HEK293T (cell line): ENCODE measurements at regions not wholly inside any gene's neighbourhood (a gene's known extent, or its start where the extent isn't known, plus 50 kb on each side); places are given as distances from the start of the nearest gene placed in this dataset.

Experiments used
- CTCF ChIA-PET: fragments of 350-600 bp; formaldehyde crosslinking; extraction: SDS; loops from one replicate; lab custom pipeline; 2021; ENCODE audit warnings: antibody characterized with exemption, inconsistent platforms; lab: Yijun Ruan, JAX
- POLR2A ChIA-PET: fragments of 350-600 bp; formaldehyde crosslinking; extraction: SDS; loops from one replicate; lab custom pipeline; 2020; ENCODE audit warnings: antibody characterized with exemption, inconsistent platforms; lab: Yijun Ruan, JAX
- DNase-seq: peaks from one replicate; pipeline ENCODE4 v3.0.0; 2012; ENCODE audit warnings: mixed read lengths; ENCODE audit errors: extremely low spot score
- ARNT ChIP-seq: fragments of 450-650 bp; IDR thresholded peaks from 2 replicates; pipeline ENCODE4 v1.6.1; 2017; ENCODE audit warnings: mild to moderate bottlenecking
- BHLHE40 ChIP-seq: fragments of 450-650 bp; IDR thresholded peaks from 2 replicates; pipeline ENCODE4 v1.6.1; 2016; ENCODE audit warnings: mild to moderate bottlenecking, moderate library complexity, borderline replicate concordance
- CTBP1 ChIP-seq: fragments of 450-650 bp; IDR thresholded peaks from 2 replicates; pipeline ENCODE4 v1.6.1; 2016; ENCODE audit warnings: borderline replicate concordance
- ELF4 ChIP-seq: fragments of 450-650 bp; IDR thresholded peaks from 2 replicates; pipeline ENCODE4 v1.6.1; 2017; ENCODE audit warnings: antibody characterized with exemption
- FOXA1 ChIP-seq: fragments of 450-650 bp; IDR thresholded peaks from 2 replicates; pipeline ENCODE4 v1.6.1; 2016; ENCODE audit warnings: mild to moderate bottlenecking
- FOXK2 ChIP-seq: fragments of 450-650 bp; IDR thresholded peaks from 2 replicates; pipeline ENCODE4 v1.6.1; 2016; ENCODE audit warnings: mild to moderate bottlenecking
- FOXM1 ChIP-seq: fragments of 450-650 bp; IDR thresholded peaks from 2 replicates; pipeline ENCODE4 v1.6.1; 2017; ENCODE audit warnings: mild to moderate bottlenecking, borderline replicate concordance
- HDGF ChIP-seq: fragments of 450-650 bp; IDR thresholded peaks from 2 replicates; pipeline ENCODE4 v1.6.1; 2017; ENCODE audit warnings: antibody characterized with exemption, borderline replicate concordance
- L3MBTL2 ChIP-seq: fragments of 450-650 bp; conservative IDR thresholded peaks from 2 replicates; pipeline ENCODE4 v1.6.1; 2016; ENCODE audit warnings: mild to moderate bottlenecking
- LEF1 ChIP-seq: fragments of 450-650 bp; IDR thresholded peaks from 2 replicates; pipeline ENCODE4 v1.6.1; 2017; ENCODE audit warnings: mild to moderate bottlenecking, borderline replicate concordance
- NFRKB ChIP-seq: fragments of 450-650 bp; IDR thresholded peaks from 2 replicates; pipeline ENCODE4 v1.6.1; 2016; ENCODE audit warnings: mild to moderate bottlenecking, moderate library complexity
- PKNOX1 ChIP-seq: fragments of 450-650 bp; IDR thresholded peaks from 2 replicates; pipeline ENCODE4 v1.6.1; 2016
- SP1 ChIP-seq: fragments of 450-650 bp; IDR thresholded peaks from 2 replicates; pipeline ENCODE4 v1.6.1; 2017
- SUZ12 ChIP-seq: fragments of 450-650 bp; IDR thresholded peaks from 2 replicates; pipeline ENCODE4 v1.6.1; 2016; ENCODE audit warnings: mild to moderate bottlenecking
- TARDBP ChIP-seq: fragments of 450-650 bp; IDR thresholded peaks from 2 replicates; pipeline ENCODE4 v1.6.1; 2016
- ZNF384 ChIP-seq: fragments of 450-650 bp; IDR thresholded peaks from 2 replicates; pipeline ENCODE4 v1.6.1; 2016

- TF ChIP-seq ARNT (no peak), ZNF384 (no peak), FOXK2 (no peak), HDGF (no peak), L3MBTL2 (no peak), CTBP1 (no peak), LEF1 (no peak), SUZ12 (no peak), ELF4 (no peak), TARDBP (no peak), PKNOX1 (no peak), BHLHE40 (no peak)
- POLR2A ChIA-PET = no interaction called here
- CTCF ChIA-PET = no interaction called here
- DNase-seq = no peak
These were observed 55.3 kb upstream of the SETBP1 start for GRCh38 chr18:44625386-44625785.

DNA sequence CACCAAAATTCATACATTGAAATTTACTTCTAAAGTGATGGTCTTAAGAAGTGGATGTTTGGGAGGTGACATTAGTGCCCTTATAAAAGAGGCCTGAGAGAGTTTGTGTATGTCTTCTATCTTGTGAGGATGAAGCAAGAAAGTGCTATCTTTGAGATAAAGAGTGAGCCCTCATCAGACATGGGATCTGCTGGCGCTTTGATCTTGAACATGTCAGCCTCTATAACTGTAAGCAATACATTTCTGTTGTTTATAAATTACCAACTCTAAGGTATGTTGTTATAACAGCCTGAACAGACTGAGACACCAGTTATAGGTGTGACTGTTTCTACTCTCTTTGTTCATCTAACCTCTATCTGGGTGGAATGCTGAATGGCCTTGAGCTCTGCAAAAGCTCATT lies 54.5 kb upstream of the SETBP1 start:
- CTCF ChIA-PET = no interaction called here
- POLR2A ChIA-PET = no interaction called here
- DNase-seq = no peak
- TF ChIP-seq HDGF (no peak), LEF1 (no peak), ARNT (no peak), SUZ12 (no peak), ELF4 (no peak), FOXK2 (no peak)

GRCh38 chr18:44626807-44627206 lies 53.9 kb upstream of the SETBP1 start:
- no peak for TF ChIP-seq ELF4
- TF ChIP-seq L3MBTL2 = no peak
- no peak for TF ChIP-seq FOXM1
- TF ChIP-seq FOXA1 = no peak
- no peak for TF ChIP-seq SP1
- TF ChIP-seq ARNT = no peak
- no peak for TF ChIP-seq TARDBP
- TF ChIP-seq PKNOX1 = no peak
- no peak for TF ChIP-seq SUZ12
- no peak for DNase-seq
- ChIA-PET CTCF (no interaction called here), POLR2A (no interaction called here)

GRCh38 chr18:44627280-44627679 lies 53.4 kb upstream of the SETBP1 start:
- no peak for DNase-seq
- TF ChIP-seq FOXA1 = no peak
- no peak for TF ChIP-seq BHLHE40
- no peak for TF ChIP-seq ELF4
- TF ChIP-seq FOXM1 = no peak
- no peak for TF ChIP-seq CTBP1
- TF ChIP-seq SP1 = no peak
- TF ChIP-seq SUZ12 = no peak
- TF ChIP-seq L3MBTL2 = no peak
- no peak for TF ChIP-seq NFRKB
- CTCF ChIA-PET = no interaction called here
- POLR2A ChIA-PET = no interaction called here

- CTCF ChIA-PET = no interaction called here
- POLR2A ChIA-PET = interaction anchor here (0.6 kb wide), 1 partner anchor 99 kb away, joined by 3 read pairs; no protein-coding TSS in a partner anchor
- no peak for DNase-seq
- TF ChIP-seq TARDBP (no peak), FOXK2 (no peak), L3MBTL2 (no peak), FOXA1 (no peak), ARNT (no peak), SUZ12 (no peak), ZNF384 (no peak), NFRKB (no peak), LEF1 (no peak), FOXM1 (no peak), ELF4 (no peak), BHLHE40 (no peak), SP1 (no peak)
These were observed 51.3 kb upstream of the SETBP1 start for GRCh38 chr18:44629406-44629805.

GRCh38 chr18:44630118-44630517 lies 50.6 kb upstream of the SETBP1 start:
- POLR2A ChIA-PET = no interaction called here
- CTCF ChIA-PET = no interaction called here
- DNase-seq = no peak
- TF ChIP-seq SUZ12 (no peak), ELF4 (no peak), CTBP1 (no peak), ZNF384 (no peak), FOXA1 (no peak), SP1 (no peak), PKNOX1 (no peak), L3MBTL2 (no peak), HDGF (no peak), NFRKB (no peak), BHLHE40 (no peak), FOXK2 (no peak), LEF1 (no peak), FOXM1 (no peak)
